GM18498 (cell line): ENCODE measurements at regions not wholly inside any gene's neighbourhood (a gene's known extent, or its start where the extent isn't known, plus 50 kb on each side); places are given as distances from the start of the nearest gene placed in this dataset.
"Not testable (repeated sequence)": the region's sequence is repeated elsewhere in the genome, so short reads cannot be mapped to it uniquely, and the experiment has no call there.

Experiments used
- ATAC-seq: cut with Tn5 transposase; IDR thresholded peaks from one replicate; pipeline ENCODE4 v1.9.1; 2021; ENCODE audit warnings: mild to moderate bottlenecking, moderate library complexity; ENCODE audit not compliant: unreplicated experiment

GRCh38 chr3:14272959-14273560, 94.4 kb downstream of the LSM3 start:
- not testable (repeated sequence) for ATAC-seq

GRCh38 chr3:14273901-14274611, 95.4 kb downstream of the LSM3 start:
- ATAC-seq: no peak

- ATAC-seq: no peak
Measured at GRCh38 chr3:14274612-14274936, 96.0 kb downstream of the LSM3 start.

- no peak for ATAC-seq
Measured at GRCh38 chr3:14274999-14275961, 96.7 kb downstream of the LSM3 start.

- ATAC-seq: no peak
Measured at GRCh38 chr3:14275962-14276909, 97.6 kb downstream of the LSM3 start.

GRCh38 chr3:14277557-14277956, 98.9 kb downstream of the LSM3 start:
- no peak for ATAC-seq

GRCh38 chr3:14278265-14278798, 99.7 kb downstream of the LSM3 start:
- ATAC-seq: no peak

- ATAC-seq: no peak
Measured at GRCh38 chr3:14278799-14279625, 100.4 kb downstream of the LSM3 start.

GRCh38 chr3:14279626-14280061, 101.0 kb downstream of the LSM3 start:
- ATAC-seq: no peak

- no peak for ATAC-seq
Measured at GRCh38 chr3:14280326-14280725, 101.7 kb downstream of the LSM3 start.

- no peak for ATAC-seq
Measured at GRCh38 chr3:14281053-14281452, 102.4 kb downstream of the LSM3 start.

GRCh38 chr3:14282001-14282705, 103.5 kb downstream of the LSM3 start:
- ATAC-seq: no peak

GRCh38 chr3:14282706-14283075, 104.1 kb downstream of the LSM3 start:
- ATAC-seq: no peak

GRCh38 chr3:14283092-14283812, 104.6 kb downstream of the LSM3 start:
- ATAC-seq: no peak

GRCh38 chr3:14283813-14284438, 105.3 kb downstream of the LSM3 start:
- ATAC-seq: no peak

GRCh38 chr3:14284694-14285547, 106.3 kb downstream of the LSM3 start:
- ATAC-seq: no peak

- ATAC-seq: no peak
Measured at GRCh38 chr3:14285548-14285925, 106.9 kb downstream of the LSM3 start.
